Colonic mucosa (tissue), 4 donors: ENCODE measurements at regions not wholly inside any gene's neighbourhood (a gene's known extent, or its start where the extent isn't known, plus 50 kb on each side); places are given as distances from the start of the nearest gene placed in this dataset.

ENCODE experiments used
- DNase-seq: peaks from one replicate; pipeline ENCODE4 v3.0.0-alpha.2; 2020
- H3K27ac ChIP-seq: fragments of 200-600 bp; one replicate; pipeline ENCODE4 v1.8.0; 2021
- H3K27me3 ChIP-seq: fragments of 200-600 bp; one replicate; pipeline ENCODE4 v1.8.0; 2021
- H3K36me3 ChIP-seq: fragments of 200-600 bp; one replicate; pipeline ENCODE4 v1.8.0; 2021
- H3K4me1 ChIP-seq: fragments of 200-600 bp; one replicate; pipeline ENCODE4 v1.8.0; 2021; ENCODE audit warnings: mild to moderate bottlenecking
- H3K4me3 ChIP-seq: fragments of 200-600 bp; one replicate; pipeline ENCODE4 v1.8.0; 2021
- H3K9ac ChIP-seq, 2 donors: one replicate each; pipeline ENCODE4 v1.7.0; 2013; ENCODE audit warnings: control low read depth in 2 of 2, low read depth in 2 of 2, low read length in 2 of 2
- H3K9me3 ChIP-seq: fragments of 200-600 bp; one replicate; pipeline ENCODE4 v1.8.0; 2021
- CTCF ChIP-seq: fragments of 200-600 bp; IDR thresholded peaks from one replicate; pipeline ENCODE4 v1.8.0; 2022; ENCODE audit warnings: antibody characterized with exemption, mild to moderate bottlenecking
- intact Hi-C: fragments of 100-400 bp; cut with DNase I; formaldehyde crosslinking; loops from one replicate; pipeline ENCODE4 v1.14.1; 2022
- donor health status: healthy.
- donor health status: DM: no; HTN: no; CAD: no.
- donor health status: DM: no; HTN: no; CAD: no.

GRCh38 chr17:73987395-73987794, 216.1 kb upstream of the RPL38 start:
- Histone ChIP-seq H3K27me3 (no peaks in the 10 kb centered on the region), H3K9ac (no peak overlapping the region), H3K27ac (no peak overlapping the region), H3K36me3 (no peaks in the 10 kb centered on the region), H3K9me3 (no peaks in the 10 kb centered on the region), H3K4me3 (no peak overlapping the region), H3K4me1 (no peaks in the 10 kb centered on the region)
- TF ChIP-seq CTCF, result no peak
- DNase-seq, result no peak
- intact Hi-C loops, result no loop called here

GRCh38 chr17:73987845-73988509, 215.5 kb upstream of the RPL38 start:
- Histone ChIP-seq H3K9me3 (no peaks in the 10 kb centered on the region), H3K27me3 (no peaks in the 10 kb centered on the region), H3K27ac (no peak overlapping the region), H3K4me3 (no peak overlapping the region), H3K9ac (no peak overlapping the region), H3K36me3 (no peaks in the 10 kb centered on the region), H3K4me1 (no peaks in the 10 kb centered on the region)
- intact Hi-C loops, result no loop called here
- no peak for TF ChIP-seq CTCF
- no peak for DNase-seq

- TF ChIP-seq CTCF, result no peak
- DNase-seq, result no peak
- Histone ChIP-seq H3K9ac (no peak overlapping the region), H3K27me3 (no peaks in the 10 kb centered on the region), H3K36me3 (no peaks in the 10 kb centered on the region), H3K9me3 (no peaks in the 10 kb centered on the region), H3K4me1 (no peaks in the 10 kb centered on the region), H3K4me3 (no peak overlapping the region), H3K27ac (no peak overlapping the region)
- intact Hi-C loops, result no loop called here
Observed at GRCh38 chr17:73989671-73990070, 213.8 kb upstream of the RPL38 start.

GRCh38 chr17:73990290-73990689, 213.2 kb upstream of the RPL38 start:
- H3K4me1 ChIP-seq, result no peaks in the 10 kb centered on the region
- no peaks in the 10 kb centered on the region for H3K27me3 ChIP-seq
- no peak for TF ChIP-seq CTCF
- H3K9me3 ChIP-seq, result no peaks in the 10 kb centered on the region
- H3K4me3 ChIP-seq, result no peak overlapping the region
- intact Hi-C loops, result no loop called here
- H3K9ac ChIP-seq, result no peak overlapping the region
- DNase-seq, result no peak
- H3K27ac ChIP-seq, result no peak overlapping the region
- H3K36me3 ChIP-seq, result no peaks in the 10 kb centered on the region

- intact Hi-C loops, result no loop called here
- no peak for TF ChIP-seq CTCF
- Histone ChIP-seq H3K9me3 (no peaks in the 10 kb centered on the region), H3K27me3 (no peaks in the 10 kb centered on the region), H3K4me1 (no peaks in the 10 kb centered on the region), H3K9ac (no peak overlapping the region), H3K27ac (no peak overlapping the region), H3K36me3 (no peaks in the 10 kb centered on the region), H3K4me3 (no peak overlapping the region)
- DNase-seq, result no peak
Observed at GRCh38 chr17:73991260-73991659, 212.2 kb upstream of the RPL38 start.
